ENCODE measurements at regions not wholly inside any gene's neighbourhood (a gene's known extent, or its start where the extent isn't known, plus 50 kb on each side); places are given as distances from the start of the nearest gene placed in this dataset.

DNA sequence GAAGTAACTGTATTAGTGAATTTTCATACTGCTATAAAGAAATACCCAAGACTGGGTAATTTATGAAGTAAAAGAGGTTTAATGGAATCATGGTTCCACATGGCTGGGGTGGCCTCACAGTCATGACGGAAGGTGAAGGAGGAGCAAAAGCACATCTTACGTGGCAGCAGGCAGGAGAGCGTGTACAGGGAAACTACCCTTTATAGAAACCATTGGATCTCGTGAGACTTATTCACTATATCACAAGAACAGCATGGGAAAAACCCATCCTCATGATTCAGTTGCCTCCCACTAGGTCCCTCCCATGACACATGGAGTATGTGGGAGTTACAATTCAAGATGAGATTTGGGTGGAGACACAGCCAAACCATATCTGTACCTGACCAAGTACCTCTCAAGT is 812.3 kb upstream of the ALCAM start:
- peak in 1 of 2 donors; percentile 5 for DNase-seq (ENCODE audit: low read depth in 2 of 2)
- H3K4me3 ChIP-seq (replicated peaks in 1 of 2; ENCODE audit: low read depth in 2 of 2, low read length in 2 of 2), result no peak overlapping the region
- TF ChIP-seq, protein P1, sequence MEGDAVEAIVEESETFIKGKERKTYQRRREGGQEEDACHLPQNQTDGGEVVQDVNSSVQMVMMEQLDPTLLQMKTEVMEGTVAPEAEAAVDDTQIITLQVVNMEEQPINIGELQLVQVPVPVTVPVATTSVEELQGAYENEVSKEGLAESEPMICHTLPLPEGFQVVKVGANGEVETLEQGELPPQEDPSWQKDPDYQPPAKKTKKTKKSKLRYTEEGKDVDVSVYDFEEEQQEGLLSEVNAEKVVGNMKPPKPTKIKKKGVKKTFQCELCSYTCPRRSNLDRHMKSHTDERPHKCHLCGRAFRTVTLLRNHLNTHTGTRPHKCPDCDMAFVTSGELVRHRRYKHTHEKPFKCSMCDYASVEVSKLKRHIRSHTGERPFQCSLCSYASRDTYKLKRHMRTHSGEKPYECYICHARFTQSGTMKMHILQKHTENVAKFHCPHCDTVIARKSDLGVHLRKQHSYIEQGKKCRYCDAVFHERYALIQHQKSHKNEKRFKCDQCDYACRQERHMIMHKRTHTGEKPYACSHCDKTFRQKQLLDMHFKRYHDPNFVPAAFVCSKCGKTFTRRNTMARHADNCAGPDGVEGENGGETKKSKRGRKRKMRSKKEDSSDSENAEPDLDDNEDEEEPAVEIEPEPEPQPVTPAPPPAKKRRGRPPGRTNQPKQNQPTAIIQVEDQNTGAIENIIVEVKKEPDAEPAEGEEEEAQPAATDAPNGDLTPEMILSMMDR (IDR thresholded peaks at IDR 0.05; ENCODE audit: low read depth, low read length), result no peak

DNA sequence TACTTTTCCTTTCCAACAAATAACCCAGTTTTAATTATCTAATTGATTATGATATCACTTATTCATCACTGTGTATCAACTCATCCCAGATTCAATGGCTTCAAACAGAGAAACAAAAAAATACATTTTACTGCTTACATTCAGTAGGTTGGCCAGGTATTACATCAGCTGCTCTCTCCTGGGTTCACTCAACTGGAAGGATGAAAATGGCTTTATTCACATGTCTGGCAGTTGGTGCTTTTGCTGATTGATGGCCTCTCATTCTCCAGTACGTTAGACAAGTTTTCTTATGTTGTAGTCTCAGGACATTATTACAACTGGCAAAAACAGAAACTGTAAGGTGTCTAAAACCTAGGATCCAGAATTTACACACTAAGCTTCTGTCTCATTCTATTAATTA is 811.0 kb upstream of the ALCAM start:
- TF ChIP-seq, protein P1 (IDR thresholded peaks at IDR 0.05; ENCODE audit: low read depth, low read length), result no peak
- no peak overlapping the region for H3K4me3 ChIP-seq (replicated peaks in 1 of 2; ENCODE audit: low read depth in 2 of 2, low read length in 2 of 2)
- DNase-seq (ENCODE audit: low read depth in 2 of 2), result no peak

DNA sequence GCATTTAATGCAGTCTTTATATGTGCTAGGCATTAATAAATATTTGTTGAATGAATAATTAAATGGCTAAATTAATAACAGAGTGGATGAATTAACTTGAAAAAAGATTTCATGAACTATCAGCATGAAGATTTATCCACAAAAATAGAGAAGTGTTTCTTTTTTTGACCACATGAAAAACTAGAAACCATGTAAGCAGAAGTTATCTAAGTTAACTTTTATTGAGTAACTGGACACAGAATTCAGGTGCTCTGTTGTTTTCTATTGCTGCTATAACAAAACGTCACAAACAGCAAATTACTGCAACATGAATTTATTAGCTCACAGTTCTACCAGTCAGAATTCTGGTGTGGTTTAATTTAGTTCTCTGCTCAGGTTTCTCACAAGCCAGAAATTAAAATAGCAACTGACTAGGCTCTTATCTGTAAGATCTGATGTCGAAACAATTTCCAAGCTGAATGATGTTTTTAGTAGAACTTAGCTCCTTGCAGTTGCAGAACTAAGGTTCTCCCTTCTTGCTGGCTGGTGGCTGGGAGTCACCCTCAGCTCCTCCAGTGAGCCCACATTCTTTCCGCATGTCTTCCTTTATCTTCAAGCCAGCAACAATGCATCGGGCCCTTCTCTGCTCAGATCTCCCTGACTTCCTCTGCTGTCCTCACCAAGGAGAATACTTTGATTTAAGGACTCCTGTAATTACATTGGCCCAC is 810.2 kb upstream of the ALCAM start:
- TF ChIP-seq, protein P1 (IDR thresholded peaks at IDR 0.05; ENCODE audit: low read depth, low read length), result no peak
- peak in 1 of 2 donors; percentile 4 for DNase-seq (ENCODE audit: low read depth in 2 of 2)
- no peak overlapping the region for H3K4me3 ChIP-seq (replicated peaks in 1 of 2; ENCODE audit: low read depth in 2 of 2, low read length in 2 of 2)

DNA sequence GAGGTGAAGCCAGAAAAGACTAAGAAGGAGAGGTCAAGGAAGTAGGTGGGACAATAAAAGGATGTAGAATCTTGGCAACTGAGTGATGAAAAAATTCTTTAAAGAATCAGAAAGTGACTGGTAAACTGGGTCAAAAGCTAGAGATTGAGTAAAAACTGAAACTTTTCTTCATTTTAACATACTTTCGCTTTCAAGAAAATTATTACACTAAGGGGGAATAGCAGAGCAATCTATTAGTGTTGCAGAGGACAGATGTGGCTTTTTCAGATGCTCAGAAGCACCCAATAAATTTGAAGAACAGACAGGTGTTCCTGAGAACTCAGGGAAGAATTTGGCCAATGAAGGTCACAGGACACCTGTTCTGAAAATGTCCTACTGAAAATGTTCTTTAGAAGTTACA is 805.4 kb upstream of the ALCAM start:
- TF ChIP-seq, protein P1 (IDR thresholded peaks at IDR 0.05; ENCODE audit: low read depth, low read length), result no peak
- no peak for DNase-seq (ENCODE audit: low read depth in 2 of 2)
- no peak overlapping the region for H3K4me3 ChIP-seq (replicated peaks in 1 of 2; ENCODE audit: low read depth in 2 of 2, low read length in 2 of 2)

- no peak overlapping the region for H3K4me3 ChIP-seq (replicated peaks in 1 of 2; ENCODE audit: low read depth in 2 of 2, low read length in 2 of 2)
- peak; percentile 66 to 77 for DNase-seq (ENCODE audit: low read depth in 2 of 2)
- TF ChIP-seq, protein P1 (IDR thresholded peaks at IDR 0.05; ENCODE audit: low read depth, low read length), result peak; percentile 69
Observed at GRCh38 chr3:104564045-104564643, 802.6 kb upstream of the ALCAM start.

DNA sequence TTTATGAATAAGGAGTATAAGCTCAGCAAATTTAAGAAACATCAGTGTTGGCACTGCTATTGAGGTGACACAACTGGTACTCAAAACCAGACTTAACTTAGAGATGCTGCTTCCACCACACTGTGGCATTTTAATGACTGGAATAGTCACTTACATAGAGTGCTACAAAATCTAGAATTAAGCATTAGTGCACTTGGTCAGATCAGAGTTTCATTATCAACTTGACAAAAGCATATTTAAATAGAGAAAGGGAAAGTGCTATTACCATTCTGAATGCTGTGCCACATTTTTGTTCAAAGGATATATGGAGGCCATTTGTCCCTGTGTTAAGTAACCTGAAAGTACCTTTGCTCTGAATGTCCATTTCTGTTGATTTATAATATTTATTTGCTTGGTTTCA is 800.7 kb upstream of the ALCAM start:
- TF ChIP-seq, protein P1 (IDR thresholded peaks at IDR 0.05; ENCODE audit: low read depth, low read length), result no peak
- H3K4me3 ChIP-seq (replicated peaks in 1 of 2; ENCODE audit: low read depth in 2 of 2, low read length in 2 of 2), result no peak overlapping the region
- no peak for DNase-seq (ENCODE audit: low read depth in 2 of 2)
